ENCODE measurements at regions not wholly inside any gene's neighbourhood (a gene's known extent, or its start where the extent isn't known, plus 50 kb on each side); places are given as distances from the start of the nearest gene placed in this dataset.
"Not testable (repeated sequence)": the region's sequence is repeated elsewhere in the genome, so short reads cannot be mapped to it uniquely, and the experiment has no call there.

- no peak for TF ChIP-seq Cebpa-rat (IDR thresholded peaks at IDR 0.05)
- no peaks in the 10 kb centered on the region for H3K27me3 ChIP-seq
- H3K4me2 ChIP-seq, result no peak overlapping the region
- H3K4me3 ChIP-seq, result no peak overlapping the region
- peaks cover 13 to 18% (median 14%) of the 10 kb centered on the region in 11 experiments for H3K9me3 ChIP-seq (replicated peaks in 1 of 11)
- no peaks in the 10 kb centered on the region for H4K20me1 ChIP-seq
- H3K36me3 ChIP-seq, result no peaks in the 10 kb centered on the region
- no peaks in the 10 kb centered on the region for H3K4me1 ChIP-seq
- H3K27ac ChIP-seq, result no peak overlapping the region
- H3K9ac ChIP-seq, result no peak overlapping the region
Measured at GRCh38 chr6:148016013-148016412, 326.6 kb upstream of the SASH1 start.

- H3K4me2 ChIP-seq, result no peak overlapping the region
- H3K27ac ChIP-seq, result no peak overlapping the region
- peaks cover 0 to 10% (median 8%) of the 10 kb centered on the region in 11 experiments; a peak in 7 of 22 replicates for H3K9me3 ChIP-seq (replicated peaks in 1 of 11)
- H3K4me3 ChIP-seq, result no peak overlapping the region
- no peaks in the 10 kb centered on the region for H3K4me1 ChIP-seq
- no peak overlapping the region for H3K9ac ChIP-seq
- H3K27me3 ChIP-seq, result no peaks in the 10 kb centered on the region
- H4K20me1 ChIP-seq, result no peaks in the 10 kb centered on the region
- no peaks in the 10 kb centered on the region for H3K36me3 ChIP-seq
- no peak for TF ChIP-seq Cebpa-rat (IDR thresholded peaks at IDR 0.05)
Measured at GRCh38 chr6:148021165-148021564, 321.5 kb upstream of the SASH1 start.

GRCh38 chr6:148021699-148022098 is 320.9 kb upstream of the SASH1 start:
- Histone ChIP-seq H3K9me3 (replicated peaks in 1 of 11) (peaks cover 0 to 10% (median 8%) of the 10 kb centered on the region in 11 experiments; a peak in 6 of 22 replicates), H4K20me1 (no peaks in the 10 kb centered on the region), H3K4me2 (no peak overlapping the region), H3K27me3 (no peaks in the 10 kb centered on the region), H3K4me1 (no peaks in the 10 kb centered on the region), H3K9ac (no peak overlapping the region), H3K36me3 (no peaks in the 10 kb centered on the region), H3K27ac (no peak overlapping the region), H3K4me3 (no peak overlapping the region)
- TF ChIP-seq Cebpa-rat (IDR thresholded peaks at IDR 0.05), result no peak

GRCh38 chr6:148022279-148022678 is 320.4 kb upstream of the SASH1 start:
- H3K9ac ChIP-seq, H3K27me3 ChIP-seq, H3K4me1 ChIP-seq, H4K20me1 ChIP-seq, H3K36me3 ChIP-seq, H3K4me3 ChIP-seq, H3K27ac ChIP-seq, H3K4me2 ChIP-seq: not testable (repeated sequence)
- H3K9me3 ChIP-seq (replicated peaks in 1 of 11), result peaks cover 0 to 10% (median 8%) of the 10 kb centered on the region in 11 experiments; a peak in 6 of 22 replicates

- no peaks in the 10 kb centered on the region for H4K20me1 ChIP-seq
- no peaks in the 10 kb centered on the region for H3K4me1 ChIP-seq
- H3K36me3 ChIP-seq, result no peaks in the 10 kb centered on the region
- no peaks in the 10 kb centered on the region for H3K27me3 ChIP-seq
- no peak for TF ChIP-seq Cebpa-rat (IDR thresholded peaks at IDR 0.05)
- H3K9ac ChIP-seq, result no peak overlapping the region
- peaks cover 0 to 10% (median 8%) of the 10 kb centered on the region in 11 experiments; a peak in 6 of 22 replicates for H3K9me3 ChIP-seq (replicated peaks in 1 of 11)
- H3K4me2 ChIP-seq, result no peak overlapping the region
- H3K4me3 ChIP-seq, result no peak overlapping the region
- H3K27ac ChIP-seq, result no peak overlapping the region
Measured at GRCh38 chr6:148027201-148027600, 315.4 kb upstream of the SASH1 start.

- Histone ChIP-seq H3K4me1 (no peaks in the 10 kb centered on the region), H3K27me3 (no peaks in the 10 kb centered on the region), H3K36me3 (no peaks in the 10 kb centered on the region), H3K9me3 (replicated peaks in 1 of 11) (no peaks in the 10 kb centered on the region), H3K9ac (no peak overlapping the region), H3K4me2 (no peak overlapping the region), H3K27ac (no peak overlapping the region), H3K4me3 (no peak overlapping the region), H4K20me1 (no peaks in the 10 kb centered on the region)
- TF ChIP-seq Cebpa-rat (IDR thresholded peaks at IDR 0.05), result no peak
Measured at GRCh38 chr6:148035806-148036390, 306.7 kb upstream of the SASH1 start.

- TF ChIP-seq Cebpa-rat (IDR thresholded peaks at IDR 0.05), result no peak
- Histone ChIP-seq H3K4me3 (no peak overlapping the region), H3K9me3 (replicated peaks in 1 of 11) (no peaks in the 10 kb centered on the region), H3K27ac (no peak overlapping the region), H3K27me3 (no peaks in the 10 kb centered on the region), H3K4me1 (no peaks in the 10 kb centered on the region), H3K9ac (no peak overlapping the region), H4K20me1 (no peaks in the 10 kb centered on the region), H3K36me3 (no peaks in the 10 kb centered on the region), H3K4me2 (no peak overlapping the region)
Measured at GRCh38 chr6:148037496-148037895, 305.1 kb upstream of the SASH1 start.

- no peaks in the 10 kb centered on the region for H3K4me1 ChIP-seq
- no peak overlapping the region for H3K9ac ChIP-seq
- no peak overlapping the region for H3K4me2 ChIP-seq
- no peaks in the 10 kb centered on the region for H4K20me1 ChIP-seq
- H3K9me3 ChIP-seq (replicated peaks in 1 of 11), result peaks cover 0 to 6% (median 2%) of the 10 kb centered on the region in 11 experiments; a peak in 7 of 22 replicates
- no peak overlapping the region for H3K27ac ChIP-seq
- H3K27me3 ChIP-seq, result no peaks in the 10 kb centered on the region
- no peaks in the 10 kb centered on the region for H3K36me3 ChIP-seq
- no peak overlapping the region for H3K4me3 ChIP-seq
- TF ChIP-seq Cebpa-rat (IDR thresholded peaks at IDR 0.05), result no peak
Measured at GRCh38 chr6:148041546-148041945, 301.1 kb upstream of the SASH1 start.

- H3K27me3 ChIP-seq, result no peaks in the 10 kb centered on the region
- TF ChIP-seq Cebpa-rat (IDR thresholded peaks at IDR 0.05), result no peak
- H4K20me1 ChIP-seq, result no peaks in the 10 kb centered on the region
- no peak overlapping the region for H3K4me3 ChIP-seq
- H3K4me1 ChIP-seq, result no peaks in the 10 kb centered on the region
- no peak overlapping the region for H3K9ac ChIP-seq
- H3K4me2 ChIP-seq, result no peak overlapping the region
- H3K27ac ChIP-seq, result no peak overlapping the region
- H3K9me3 ChIP-seq (replicated peaks in 1 of 11), result peaks cover 0 to 15% (median 12%) of the 10 kb centered on the region in 11 experiments; a peak in 15 of 22 replicates
- no peaks in the 10 kb centered on the region for H3K36me3 ChIP-seq
Measured at GRCh38 chr6:148042536-148042935, 300.1 kb upstream of the SASH1 start.

GRCh38 chr6:148044261-148044751 is 298.3 kb upstream of the SASH1 start:
- Histone ChIP-seq H3K27me3 (no peaks in the 10 kb centered on the region), H3K4me2 (no peak overlapping the region), H3K27ac (no peak overlapping the region), H3K36me3 (no peaks in the 10 kb centered on the region), H4K20me1 (no peaks in the 10 kb centered on the region), H3K4me3 (no peak overlapping the region), H3K9ac (no peak overlapping the region), H3K9me3 (replicated peaks in 1 of 11) (peaks cover 0 to 17% (median 12%) of the 10 kb centered on the region in 11 experiments; a peak in 15 of 22 replicates), H3K4me1 (no peaks in the 10 kb centered on the region)
- no peak for TF ChIP-seq Cebpa-rat (IDR thresholded peaks at IDR 0.05)

All from BLaER1 treated with 17β-estradiol and CSF1 and Interleukin-3, amounts not matched to agents 10 nM and 100 nM (cell line).